HG02678 (cell line): ENCODE measurements at regions not wholly inside any gene's neighbourhood (a gene's known extent, or its start where the extent isn't known, plus 50 kb on each side); places are given as distances from the start of the nearest gene placed in this dataset.
"Not testable (repeated sequence)": the region's sequence is repeated elsewhere in the genome, so short reads cannot be mapped to it uniquely, and the experiment has no call there.

Source experiments
- ATAC-seq: cut with Tn5 transposase; IDR thresholded peaks from one replicate; pipeline ENCODE4 v1.9.1; 2021; ENCODE audit warnings: mild to moderate bottlenecking, moderate library complexity; ENCODE audit not compliant: unreplicated experiment

DNA sequence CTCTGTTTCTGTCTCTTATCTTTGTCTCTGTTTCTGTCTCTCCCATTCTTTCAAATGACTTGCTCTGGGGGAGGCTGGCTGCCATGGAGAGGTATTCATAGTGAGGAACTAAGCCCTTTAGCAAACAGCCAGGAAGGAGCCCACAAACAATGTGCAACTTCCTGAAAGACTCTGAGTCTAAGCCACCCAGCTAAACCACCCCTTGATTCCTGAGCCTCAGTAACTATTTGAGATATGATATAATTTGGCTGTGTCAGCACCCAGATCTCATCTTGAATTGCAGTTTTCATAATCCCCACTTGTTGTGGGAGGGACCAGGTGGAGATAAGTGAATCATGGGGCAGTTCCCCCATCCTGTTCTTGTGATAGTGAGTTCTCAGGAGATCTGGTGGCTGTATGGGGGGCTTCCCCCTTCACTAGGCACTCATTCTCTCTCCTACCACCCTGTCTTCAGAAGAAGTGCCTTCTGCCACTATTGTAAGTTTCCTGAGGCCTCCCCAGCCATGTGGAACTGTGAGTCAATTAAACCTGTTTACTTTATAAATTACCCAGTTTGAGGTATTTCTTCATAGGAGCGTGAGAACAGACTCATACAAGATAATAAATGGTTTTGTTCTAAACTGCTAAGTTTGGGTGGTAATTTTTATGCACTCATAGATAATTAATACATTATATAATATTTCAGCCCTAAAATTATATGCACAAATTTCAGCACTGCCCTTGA lies 121.2 kb upstream of the FOXP2 start:
- ATAC-seq, result no peak

GRCh38 chr7:114279901-114280300 lies 134.7 kb upstream of the FOXP2 start:
- no peak for ATAC-seq

GRCh38 chr7:114273218-114273617 lies 141.4 kb upstream of the FOXP2 start:
- ATAC-seq, result no peak

DNA sequence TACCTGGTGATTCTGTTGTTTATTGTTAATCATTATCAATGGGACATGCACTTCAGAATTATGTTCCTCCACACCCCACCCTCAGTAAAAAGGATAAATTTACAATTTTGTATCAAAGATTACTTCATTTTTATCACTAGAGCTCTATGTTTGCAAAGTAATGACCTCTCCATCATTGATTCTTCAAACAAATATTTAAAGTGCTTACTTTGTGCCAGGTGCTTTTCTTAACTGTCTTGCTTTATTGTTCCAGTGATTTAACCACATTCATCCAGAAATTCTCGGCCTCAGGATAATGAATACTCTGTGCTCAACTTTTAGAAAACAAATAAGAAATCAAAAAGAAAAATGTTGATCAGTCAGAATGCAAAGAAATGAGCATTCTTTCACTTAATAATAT lies 144.9 kb upstream of the FOXP2 start:
- no peak for ATAC-seq

GRCh38 chr7:114267550-114267949 lies 147.1 kb upstream of the FOXP2 start:
- ATAC-seq, result not testable (repeated sequence)

GRCh38 chr7:114264023-114264422 lies 150.6 kb upstream of the FOXP2 start:
- ATAC-seq, result no peak

DNA sequence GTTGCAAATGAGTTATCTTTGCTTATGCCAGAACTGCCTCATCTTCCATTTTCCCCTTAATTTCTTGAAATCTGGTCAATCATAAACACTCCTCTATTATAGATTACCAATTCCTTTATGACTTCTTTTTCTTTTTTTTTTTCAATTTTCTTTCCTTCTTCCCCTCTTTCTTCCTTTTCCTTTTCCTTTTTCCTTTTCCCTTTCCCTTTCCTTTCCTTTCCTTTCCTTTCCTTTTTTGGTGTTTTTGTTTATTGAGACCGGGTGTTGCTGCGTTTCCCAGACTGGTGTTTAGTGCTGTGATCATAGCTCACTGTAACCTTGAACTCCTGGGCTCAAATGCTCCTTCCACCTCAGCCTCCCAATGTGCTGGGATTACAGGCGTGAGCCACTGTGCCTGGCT lies 151.4 kb upstream of the FOXP2 start:
- no peak for ATAC-seq

DNA sequence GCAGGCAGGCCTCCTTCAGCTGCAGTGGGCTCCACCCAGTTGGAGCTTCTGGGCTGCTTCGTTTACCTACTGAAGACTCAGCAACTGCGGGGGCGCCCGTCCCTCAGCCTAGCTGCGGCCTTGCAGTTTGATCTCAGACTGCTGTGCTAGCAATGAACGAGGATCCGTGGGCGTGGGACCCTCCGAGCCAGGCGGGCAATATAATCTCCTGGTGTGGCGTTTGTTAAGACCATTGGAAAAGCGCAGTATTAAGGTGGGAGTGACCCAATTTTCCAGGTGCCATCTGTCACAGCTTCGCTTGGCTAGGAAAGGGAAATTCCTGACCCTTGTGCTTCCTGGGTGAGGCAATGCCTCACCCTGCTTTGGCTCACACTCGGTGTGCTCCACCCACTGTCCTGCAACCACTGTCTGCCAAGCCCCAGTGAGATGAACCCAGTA lies 159.2 kb upstream of the FOXP2 start:
- ATAC-seq, result no peak

DNA sequence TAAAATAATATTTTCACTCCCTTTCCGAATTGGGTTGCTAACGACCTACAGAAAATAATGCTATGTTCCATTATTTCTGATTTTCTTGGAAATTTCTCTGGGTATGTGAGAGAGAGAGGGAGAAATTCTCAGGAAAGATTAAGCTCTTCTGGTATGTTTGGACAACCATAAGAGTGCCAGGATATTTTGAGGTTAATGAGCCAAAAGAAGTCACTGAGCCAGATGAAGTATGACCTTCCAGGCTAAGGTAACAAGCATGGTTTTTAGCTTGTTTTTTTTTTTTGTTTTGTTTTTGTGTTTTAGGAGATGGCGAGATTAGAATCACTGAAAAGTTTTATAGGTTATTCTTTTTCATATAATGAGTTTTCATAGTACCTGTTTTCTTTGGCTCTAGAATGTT lies 171.0 kb upstream of the FOXP2 start:
- no peak for ATAC-seq

GRCh38 chr7:114242992-114243507 lies 171.6 kb upstream of the FOXP2 start:
- ATAC-seq, result no peak

- no peak for ATAC-seq
Observed at GRCh38 chr7:114229246-114229645, 185.4 kb upstream of the FOXP2 start.

DNA sequence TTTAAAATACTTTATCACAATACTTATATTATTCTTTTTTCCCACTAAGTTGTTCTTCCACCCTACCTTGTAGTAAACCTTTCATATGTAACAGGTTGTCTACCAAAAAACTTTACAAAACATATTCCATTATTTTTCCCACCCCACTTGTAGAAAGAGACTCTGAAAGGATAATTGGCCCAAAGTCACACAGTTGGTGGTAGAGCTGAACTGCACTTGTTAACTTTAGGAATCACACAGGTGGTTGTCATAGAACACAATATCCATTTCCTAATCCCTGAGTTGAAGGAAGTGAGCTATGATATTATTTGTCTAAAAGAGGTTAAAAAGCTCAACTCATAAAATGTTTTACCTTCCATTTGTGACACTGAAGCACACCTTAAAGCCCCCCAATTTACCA lies 188.8 kb upstream of the FOXP2 start:
- ATAC-seq, result no peak

- no peak for ATAC-seq
Observed at GRCh38 chr7:114218283-114218682, 196.3 kb upstream of the FOXP2 start.

GRCh38 chr7:114217026-114217806 lies 197.4 kb upstream of the FOXP2 start:
- no peak for ATAC-seq

GRCh38 chr7:114214466-114214865 lies 200.1 kb upstream of the FOXP2 start:
- no peak for ATAC-seq

- ATAC-seq, result no peak
Observed at GRCh38 chr7:114212721-114213429, 201.7 kb upstream of the FOXP2 start.

DNA sequence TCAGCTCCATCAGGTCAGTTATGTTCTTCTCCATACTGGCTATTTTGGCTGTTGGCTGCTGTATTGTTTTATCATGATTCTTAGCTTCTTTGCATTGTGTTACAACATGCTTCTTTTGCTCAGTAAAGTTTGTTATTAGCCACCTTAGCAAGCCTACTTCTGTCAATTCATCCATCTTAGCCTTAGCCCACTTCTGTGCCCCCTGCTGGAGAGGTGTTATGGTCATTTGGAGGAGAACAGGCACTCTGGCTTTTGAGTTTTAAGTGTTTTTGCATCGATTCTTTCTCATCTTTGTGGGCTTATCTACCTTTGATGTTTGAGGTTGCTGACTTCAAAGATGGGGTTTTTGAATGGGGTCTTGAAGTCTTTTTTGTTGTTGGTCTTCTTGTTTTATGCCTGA lies 204.6 kb upstream of the FOXP2 start:
- ATAC-seq, result no peak

GRCh38 chr7:114206688-114207087 lies 207.9 kb upstream of the FOXP2 start:
- ATAC-seq, result no peak

DNA sequence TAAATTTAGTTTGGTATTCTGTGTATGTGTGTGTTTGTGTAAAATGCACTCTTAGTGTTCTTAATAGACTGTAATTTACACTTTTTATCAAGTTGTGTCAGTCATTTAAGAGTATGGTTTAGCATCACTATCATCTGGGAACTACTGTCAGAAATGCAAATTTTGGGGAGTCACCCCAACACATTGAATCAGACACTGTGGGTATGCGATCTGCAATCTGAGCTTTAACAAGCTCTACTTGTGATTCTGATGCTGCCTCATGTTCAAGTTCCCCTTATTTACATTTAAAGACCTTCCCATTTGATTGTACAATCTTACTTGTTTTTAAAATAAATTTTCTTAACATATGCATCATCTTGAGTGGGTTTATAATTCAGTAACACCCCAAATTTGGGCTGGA lies 218.1 kb upstream of the FOXP2 start:
- no peak for ATAC-seq

- ATAC-seq, result no peak
Observed at GRCh38 chr7:114190387-114190786, 224.2 kb upstream of the FOXP2 start.

DNA sequence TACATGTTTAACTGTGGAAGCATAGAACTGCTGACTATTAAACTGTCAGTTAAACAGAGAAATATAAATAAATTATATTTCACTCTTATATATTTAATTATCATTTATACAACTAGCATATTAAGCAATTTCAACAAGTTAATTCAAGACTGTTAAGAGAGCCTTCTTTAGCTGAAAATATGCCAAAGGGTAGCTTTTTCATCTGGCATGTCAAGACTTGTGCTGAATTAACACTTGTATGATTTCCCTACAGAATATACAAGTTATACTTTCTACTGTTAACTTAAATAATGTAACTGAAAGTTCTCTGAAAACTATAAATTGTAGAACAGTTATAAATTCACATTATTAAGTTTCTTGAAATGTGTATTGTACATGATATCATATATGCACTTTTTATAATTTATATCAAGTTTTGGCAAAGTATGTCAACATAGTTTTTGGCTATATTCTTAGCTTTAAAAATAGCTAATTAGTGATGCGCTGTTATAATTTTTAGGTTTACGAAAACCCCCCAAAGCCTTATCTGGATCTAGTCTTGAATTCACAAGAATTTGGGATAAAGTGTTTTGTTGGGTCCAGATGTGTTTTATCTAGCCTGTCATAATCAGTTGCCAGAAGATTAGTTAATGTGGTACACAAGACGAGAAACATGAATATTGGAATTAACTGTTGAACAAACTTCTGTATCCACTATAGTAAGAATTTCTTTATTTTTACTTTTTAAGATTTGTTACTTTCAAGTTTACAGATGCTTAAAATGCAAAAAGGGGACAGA lies 231.1 kb upstream of the FOXP2 start:
- no peak for ATAC-seq
